ENCODE measurements at regions not wholly inside any gene's neighbourhood (a gene's known extent, or its start where the extent isn't known, plus 50 kb on each side); places are given as distances from the start of the nearest gene placed in this dataset.

GRCh38 chr16:55091871-55092230, 161.2 kb downstream of the IRX5 start:
- no peak overlapping the region for H3K4me3 ChIP-seq (ENCODE audit: low read depth, low read length)
- DNase-seq (ENCODE audit: low read depth): no peak
- no peak for TF ChIP-seq CTCF (IDR thresholded peaks at IDR 0.05; ENCODE audit: control insufficient read depth, extremely low read depth, insufficient read depth)

GRCh38 chr16:55100100-55100499, 169.4 kb downstream of the IRX5 start:
- TF ChIP-seq CTCF (IDR thresholded peaks at IDR 0.05; ENCODE audit: control insufficient read depth, extremely low read depth, insufficient read depth): no peak
- DNase-seq (ENCODE audit: low read depth): no peak
- no peak overlapping the region for H3K4me3 ChIP-seq (ENCODE audit: low read depth, low read length)

GRCh38 chr16:55101026-55101425, 170.4 kb downstream of the IRX5 start:
- no peak overlapping the region for H3K4me3 ChIP-seq (ENCODE audit: low read depth, low read length)
- no peak for DNase-seq (ENCODE audit: low read depth)
- no peak for TF ChIP-seq CTCF (IDR thresholded peaks at IDR 0.05; ENCODE audit: control insufficient read depth, extremely low read depth, insufficient read depth)

- no peak for TF ChIP-seq CTCF (IDR thresholded peaks at IDR 0.05; ENCODE audit: control insufficient read depth, extremely low read depth, insufficient read depth)
- no peak overlapping the region for H3K4me3 ChIP-seq (ENCODE audit: low read depth, low read length)
- DNase-seq (ENCODE audit: low read depth): no peak
These were observed 171.4 kb downstream of the IRX5 start for GRCh38 chr16:55102077-55102476.

- TF ChIP-seq CTCF (IDR thresholded peaks at IDR 0.05; ENCODE audit: control insufficient read depth, extremely low read depth, insufficient read depth): no peak
- H3K4me3 ChIP-seq (ENCODE audit: low read depth, low read length): no peak overlapping the region
- DNase-seq (ENCODE audit: low read depth): no peak
These were observed 171.9 kb downstream of the IRX5 start for GRCh38 chr16:55102531-55102930.

- H3K4me3 ChIP-seq (ENCODE audit: low read depth, low read length): no peak overlapping the region
- no peak for TF ChIP-seq CTCF (IDR thresholded peaks at IDR 0.05; ENCODE audit: control insufficient read depth, extremely low read depth, insufficient read depth)
These were observed 177.2 kb downstream of the IRX5 start for GRCh38 chr16:55107851-55108250.

GRCh38 chr16:55113210-55113609, 182.5 kb downstream of the IRX5 start:
- no peak for TF ChIP-seq CTCF (IDR thresholded peaks at IDR 0.05; ENCODE audit: control insufficient read depth, extremely low read depth, insufficient read depth)
- H3K4me3 ChIP-seq (ENCODE audit: low read depth, low read length): no peak overlapping the region

More at GRCh38 chr16:55107851-55108250, 177.2 kb downstream of the IRX5 start:
- DNase-seq (ENCODE audit: low read depth): no peak

More at GRCh38 chr16:55113210-55113609, 182.5 kb downstream of the IRX5 start:
- DNase-seq (ENCODE audit: low read depth): no peak

Data from LNCaP clone FGC (cell line).